ENCODE measurements at regions not wholly inside any gene's neighbourhood (a gene's known extent, or its start where the extent isn't known, plus 50 kb on each side); places are given as distances from the start of the nearest gene placed in this dataset.

- TF ChIP-seq, protein P1, sequence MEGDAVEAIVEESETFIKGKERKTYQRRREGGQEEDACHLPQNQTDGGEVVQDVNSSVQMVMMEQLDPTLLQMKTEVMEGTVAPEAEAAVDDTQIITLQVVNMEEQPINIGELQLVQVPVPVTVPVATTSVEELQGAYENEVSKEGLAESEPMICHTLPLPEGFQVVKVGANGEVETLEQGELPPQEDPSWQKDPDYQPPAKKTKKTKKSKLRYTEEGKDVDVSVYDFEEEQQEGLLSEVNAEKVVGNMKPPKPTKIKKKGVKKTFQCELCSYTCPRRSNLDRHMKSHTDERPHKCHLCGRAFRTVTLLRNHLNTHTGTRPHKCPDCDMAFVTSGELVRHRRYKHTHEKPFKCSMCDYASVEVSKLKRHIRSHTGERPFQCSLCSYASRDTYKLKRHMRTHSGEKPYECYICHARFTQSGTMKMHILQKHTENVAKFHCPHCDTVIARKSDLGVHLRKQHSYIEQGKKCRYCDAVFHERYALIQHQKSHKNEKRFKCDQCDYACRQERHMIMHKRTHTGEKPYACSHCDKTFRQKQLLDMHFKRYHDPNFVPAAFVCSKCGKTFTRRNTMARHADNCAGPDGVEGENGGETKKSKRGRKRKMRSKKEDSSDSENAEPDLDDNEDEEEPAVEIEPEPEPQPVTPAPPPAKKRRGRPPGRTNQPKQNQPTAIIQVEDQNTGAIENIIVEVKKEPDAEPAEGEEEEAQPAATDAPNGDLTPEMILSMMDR (conservative IDR thresholded peaks at IDR 0.05), result no peak
- no peak for TF ChIP-seq EZH2 (IDR thresholded peaks at IDR 0.05; ENCODE audit: low read depth)
Measured at GRCh38 chr2:146584316-146584715, 1260.5 kb upstream of the ACVR2A start.
